Neuronal stem cell (in vitro differentiated cells): ENCODE measurements at regions not wholly inside any gene's neighbourhood (a gene's known extent, or its start where the extent isn't known, plus 50 kb on each side); places are given as distances from the start of the nearest gene placed in this dataset.

ENCODE experiments used
- DNase-seq: peaks from one replicate; pipeline ENCODE4 v3.0.0-alpha.2; 2013; ENCODE audit warnings: low spot score
- H2AFZ ChIP-seq: one replicate; pipeline ENCODE4 v1.6.1; 2013; ENCODE audit warnings: mild to moderate bottlenecking, low read length, inconsistent platforms
- H2AK5ac ChIP-seq: 2 replicates; pipeline ENCODE4 v1.6.1; 2013; ENCODE audit warnings: low read depth, mild to moderate bottlenecking, inconsistent platforms, low read length, moderate library complexity, mixed read lengths
- H2BK120ac ChIP-seq: 2 replicates; pipeline ENCODE4 v1.6.1; 2013; ENCODE audit warnings: low read depth, mild to moderate bottlenecking, inconsistent platforms, low read length, moderate library complexity, mixed read lengths
- H2BK12ac ChIP-seq: one replicate; pipeline ENCODE4 v1.6.1; 2013; ENCODE audit warnings: low read length, inconsistent platforms
- H2BK15ac ChIP-seq: 2 replicates; pipeline ENCODE4 v1.6.1; 2013; ENCODE audit warnings: mild to moderate bottlenecking, low read length, inconsistent platforms, mixed read lengths
- H2BK5ac ChIP-seq: one replicate; pipeline ENCODE4 v1.6.1; 2013; ENCODE audit warnings: inconsistent platforms, mild to moderate bottlenecking, low read length, moderate library complexity
- H3K14ac ChIP-seq: one replicate; pipeline ENCODE4 v1.6.1; 2013; ENCODE audit warnings: low read length, inconsistent platforms
- H3K18ac ChIP-seq: 2 replicates; pipeline ENCODE4 v1.6.1; 2013; ENCODE audit warnings: low read length, inconsistent platforms
- H3K23ac ChIP-seq: 2 replicates; pipeline ENCODE4 v1.6.1; 2013; ENCODE audit warnings: low read depth, mild to moderate bottlenecking, mixed read lengths, low read length, inconsistent platforms; ENCODE audit not compliant: poor library complexity
- H3K27ac ChIP-seq: replicated peaks from 3 replicates; pipeline ENCODE4 v1.5.1; 2013; ENCODE audit warnings: low read length, inconsistent platforms
- H3K27me3 ChIP-seq, 3 experiments: 2 replicates each; pipeline ENCODE4 v1.6.1; 2013; ENCODE audit warnings: low read length in 3 of 3, mild to moderate bottlenecking in 2 of 3, inconsistent platforms in 1 of 3, low read depth in 1 of 3, mixed read lengths in 1 of 3, moderate library complexity in 1 of 3; ENCODE audit not compliant: control insufficient read depth in 3 of 3, insufficient read depth in 3 of 3
- H3K36me3 ChIP-seq, 2 donors: replicated peaks in 1 of 2; 2 replicates each; pipeline ENCODE4 v1.6.1; 2013; ENCODE audit warnings: low read length in 2 of 2; ENCODE audit not compliant: control insufficient read depth in 2 of 2, insufficient read depth in 2 of 2
- H3K4ac ChIP-seq: 2 replicates; pipeline ENCODE4 v1.6.1; 2013; ENCODE audit warnings: inconsistent platforms, mild to moderate bottlenecking, low read length, moderate library complexity
- H3K4me1 ChIP-seq, 2 donors: 1 replicate in 1 of 2; 2 replicates in 1 of 2; pipeline ENCODE4 v1.6.1; 2013; ENCODE audit warnings: low read length in 2 of 2, low read depth in 1 of 2; ENCODE audit not compliant: control insufficient read depth in 2 of 2, insufficient read depth in 1 of 2
- H3K4me2 ChIP-seq: one replicate; pipeline ENCODE4 v1.6.1; 2013; ENCODE audit warnings: mild to moderate bottlenecking, low read length, inconsistent platforms; ENCODE audit not compliant: insufficient read depth, poor library complexity, severe bottlenecking
- H3K4me3 ChIP-seq, 2 donors: 2 replicates each; pipeline ENCODE4 v1.5.1; 2013; ENCODE audit warnings: low read length in 2 of 2, mild to moderate bottlenecking in 2 of 2, inconsistent platforms in 1 of 2, moderate library complexity in 1 of 2
- H3K79me1 ChIP-seq: one replicate; pipeline ENCODE4 v1.6.1; 2013; ENCODE audit warnings: low read depth, mild to moderate bottlenecking, inconsistent platforms, low read length, moderate library complexity
- H3K9ac ChIP-seq: one replicate; pipeline ENCODE4 v1.6.1; 2013; ENCODE audit warnings: mild to moderate bottlenecking, low read depth, low read length, inconsistent platforms; ENCODE audit not compliant: poor library complexity
- H3K9me3 ChIP-seq, 2 donors: replicated peaks in 1 of 2; 2 replicates each; pipeline versions ENCODE3 to v1.6.1; 2013; ENCODE audit warnings: low read length in 2 of 2, mild to moderate bottlenecking in 2 of 2, inconsistent platforms in 1 of 2, low read depth in 1 of 2, mixed read lengths in 1 of 2, moderate library complexity in 1 of 2; ENCODE audit not compliant: control insufficient read depth in 2 of 2, insufficient read depth in 1 of 2
- H4K8ac ChIP-seq: one replicate; pipeline ENCODE4 v1.6.1; 2013; ENCODE audit warnings: low read depth, mild to moderate bottlenecking, inconsistent platforms, low read length, moderate library complexity
- H4K91ac ChIP-seq: one replicate; pipeline ENCODE4 v1.6.1; 2013; ENCODE audit warnings: low read length, low read depth, mild to moderate bottlenecking, inconsistent platforms; ENCODE audit not compliant: poor library complexity
- WGBS, 2 donors: extraction: QIAGEN DNeasy Blood & Tissue Kit; methylation state at CpG; one replicate each; pipeline ENCODE4 v1.1.7; 2013; ENCODE audit warnings: missing lambda C conversion rate in 2 of 2, mixed read lengths in 1 of 2; ENCODE audit not compliant: insufficient read length in 2 of 2, insufficient replicate concordance in 1 of 2; ENCODE audit errors: extremely low coverage in 2 of 2; 5-methylcytosine and 5-hydroxymethylcytosine counted together

GRCh38 chr7:41298409-41298808 is 404.5 kb downstream of the INHBA start:
- Histone ChIP-seq H3K27ac (no peak overlapping the region), H2BK12ac (no peak overlapping the region), H3K23ac (no peak overlapping the region), H3K4me3 (no peak overlapping the region), H3K4me1 (no peaks in the 10 kb centered on the region), H3K4ac (no peak overlapping the region), H3K9ac (no peak overlapping the region), H3K9me3 (no peaks in the 10 kb centered on the region), H2BK120ac (no peak overlapping the region), H3K36me3 (no peaks in the 10 kb centered on the region), H2AK5ac (no peak overlapping the region), H4K8ac (no peak overlapping the region), H4K91ac (no peak overlapping the region), H3K14ac (no peak overlapping the region), H2BK5ac (no peak overlapping the region), H3K4me2 (no peak overlapping the region), H3K27me3 (no peaks in the 10 kb centered on the region), H3K18ac (no peak overlapping the region), H3K79me1 (no peaks in the 10 kb centered on the region), H2BK15ac (no peak overlapping the region), H2AFZ (no peak overlapping the region)
- WGBS, 2 donors, result no CpG with 5 or more reads among the region's 2 CpGs
- no peak for DNase-seq

GRCh38 chr7:41297166-41297565 is 405.7 kb downstream of the INHBA start:
- H4K91ac ChIP-seq, result no peak overlapping the region
- no peaks in the 10 kb centered on the region for H3K79me1 ChIP-seq
- no peak for DNase-seq
- no peak overlapping the region for H2BK5ac ChIP-seq
- H3K4ac ChIP-seq, result no peak overlapping the region
- peak overlapping the region; percentile 0 for H2AFZ ChIP-seq
- H3K14ac ChIP-seq, result no peak overlapping the region
- H3K4me1 ChIP-seq, result no peaks in the 10 kb centered on the region
- H2AK5ac ChIP-seq, result no peak overlapping the region
- no peak overlapping the region for H2BK12ac ChIP-seq
- no peaks in the 10 kb centered on the region for H3K9me3 ChIP-seq
- H3K9ac ChIP-seq, result no peak overlapping the region
- H2BK120ac ChIP-seq, result no peak overlapping the region
- no peaks in the 10 kb centered on the region for H3K36me3 ChIP-seq
- H3K18ac ChIP-seq, result no peak overlapping the region
- H3K27me3 ChIP-seq, result no peaks in the 10 kb centered on the region
- no peak overlapping the region for H4K8ac ChIP-seq
- H3K4me2 ChIP-seq, result no peak overlapping the region
- no peak overlapping the region for H3K27ac ChIP-seq
- H3K4me3 ChIP-seq, result no peak overlapping the region
- WGBS, 2 donors, result no CpG with 5 or more reads among the region's 6 CpGs
- no peak overlapping the region for H3K23ac ChIP-seq
- no peak overlapping the region for H2BK15ac ChIP-seq

- Histone ChIP-seq H3K79me1 (no peaks in the 10 kb centered on the region), H2BK15ac (no peak overlapping the region), H4K8ac (no peak overlapping the region), H2BK120ac (no peak overlapping the region), H3K4me3 (no peak overlapping the region), H2BK5ac (no peak overlapping the region), H3K4ac (no peak overlapping the region), H3K4me1 (no peaks in the 10 kb centered on the region), H3K36me3 (no peaks in the 10 kb centered on the region), H4K91ac (no peak overlapping the region), H3K23ac (no peak overlapping the region), H3K9ac (no peak overlapping the region), H2AK5ac (no peak overlapping the region), H3K14ac (no peak overlapping the region), H3K27me3 (no peaks in the 10 kb centered on the region), H2BK12ac (no peak overlapping the region), H3K27ac (no peak overlapping the region), H3K9me3 (no peaks in the 10 kb centered on the region), H3K4me2 (no peak overlapping the region), H2AFZ (no peak overlapping the region), H3K18ac (no peak overlapping the region)
- no peak for DNase-seq
- WGBS, 2 donors, result no CpG with 5 or more reads among the region's 1 CpG
Measured at GRCh38 chr7:41295455-41295815, 407.5 kb downstream of the INHBA start.

- Histone ChIP-seq H3K23ac (no peak overlapping the region), H3K9me3 (no peaks in the 10 kb centered on the region), H3K79me1 (no peaks in the 10 kb centered on the region), H3K4ac (no peak overlapping the region), H3K27ac (no peak overlapping the region), H2BK120ac (no peak overlapping the region), H3K9ac (no peak overlapping the region), H3K4me3 (no peak overlapping the region), H2BK15ac (no peak overlapping the region), H3K18ac (no peak overlapping the region), H3K14ac (no peak overlapping the region), H4K91ac (no peak overlapping the region), H3K36me3 (no peaks in the 10 kb centered on the region), H2AFZ (no peak overlapping the region), H3K4me2 (no peak overlapping the region), H2BK12ac (no peak overlapping the region), H3K27me3 (no peaks in the 10 kb centered on the region), H2BK5ac (no peak overlapping the region), H3K4me1 (no peaks in the 10 kb centered on the region), H2AK5ac (no peak overlapping the region), H4K8ac (no peak overlapping the region)
- DNase-seq, result no peak
- WGBS, 2 donors, result no CpG with 5 or more reads among the region's 4 CpGs
Measured at GRCh38 chr7:41294556-41295454, 408.1 kb downstream of the INHBA start.
